ENCODE measurements at regions not wholly inside any gene's neighbourhood (a gene's known extent, or its start where the extent isn't known, plus 50 kb on each side); places are given as distances from the start of the nearest gene placed in this dataset.

DNA sequence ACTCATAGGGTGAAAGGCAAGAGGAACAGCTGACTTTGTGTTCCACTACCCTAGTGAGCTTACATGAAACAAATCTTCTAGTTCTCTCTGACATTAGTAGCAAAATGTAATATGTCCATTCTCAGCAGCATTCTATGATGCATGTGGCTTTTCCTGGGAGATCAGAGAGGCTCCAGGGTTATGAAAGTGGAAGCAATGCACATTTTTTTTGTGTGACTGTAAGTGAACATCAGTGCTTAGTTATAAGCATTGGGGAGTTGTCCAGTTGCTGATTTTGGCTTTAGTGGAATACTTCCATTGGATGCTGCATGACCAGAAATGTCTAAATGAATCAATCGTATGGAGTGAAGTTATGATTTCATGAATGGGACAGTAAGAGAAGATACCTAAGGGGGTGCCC, 255.9 kb downstream of the FAT3 start:
- Mint-ChIP-seq H3K9me3 (peaks cover 4% of the 10 kb centered on the region), H3K4me3 (no peak overlapping the region), H3K27me3 (no peaks in the 10 kb centered on the region), H3K27ac (no peak overlapping the region), H3K4me1 (ENCODE audit: low read depth) (no peaks in the 10 kb centered on the region), H3K36me3 (ENCODE audit: low read depth) (no peaks in the 10 kb centered on the region)
- no peak for DNase-seq

DNA sequence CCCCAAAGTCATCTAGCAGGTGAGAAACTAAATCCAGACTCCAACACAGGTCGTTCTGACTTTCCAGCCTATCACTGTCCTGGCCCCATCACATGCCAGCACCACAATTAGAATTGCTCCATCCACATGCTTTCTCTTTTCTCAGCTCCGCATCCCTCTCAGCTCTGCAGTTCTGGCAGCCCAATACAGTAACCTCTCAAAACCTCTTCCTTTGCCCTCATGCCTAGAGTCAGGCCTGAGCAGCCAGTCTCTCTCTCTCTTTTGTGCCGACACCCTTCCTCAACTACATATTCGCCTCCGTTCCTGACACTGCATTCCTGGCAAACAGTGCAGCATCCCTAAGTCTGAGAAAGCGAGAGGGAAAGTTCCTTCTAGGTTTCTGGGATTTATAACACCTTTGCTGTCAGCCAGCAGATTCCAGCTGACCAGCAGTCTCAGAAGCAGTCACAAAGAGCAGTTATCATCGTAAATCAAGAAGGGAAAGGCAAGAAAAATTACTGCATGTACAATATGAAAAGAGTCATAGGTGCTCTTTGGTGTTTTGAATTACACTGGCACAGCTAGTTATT, 258.0 kb downstream of the FAT3 start:
- Mint-ChIP-seq H3K4me3 (no peak overlapping the region), H3K36me3 (ENCODE audit: low read depth) (no peaks in the 10 kb centered on the region), H3K27me3 (no peaks in the 10 kb centered on the region), H3K9me3 (peaks cover 4% of the 10 kb centered on the region), H3K27ac (no peak overlapping the region), H3K4me1 (ENCODE audit: low read depth) (no peaks in the 10 kb centered on the region)
- no peak for DNase-seq

DNA sequence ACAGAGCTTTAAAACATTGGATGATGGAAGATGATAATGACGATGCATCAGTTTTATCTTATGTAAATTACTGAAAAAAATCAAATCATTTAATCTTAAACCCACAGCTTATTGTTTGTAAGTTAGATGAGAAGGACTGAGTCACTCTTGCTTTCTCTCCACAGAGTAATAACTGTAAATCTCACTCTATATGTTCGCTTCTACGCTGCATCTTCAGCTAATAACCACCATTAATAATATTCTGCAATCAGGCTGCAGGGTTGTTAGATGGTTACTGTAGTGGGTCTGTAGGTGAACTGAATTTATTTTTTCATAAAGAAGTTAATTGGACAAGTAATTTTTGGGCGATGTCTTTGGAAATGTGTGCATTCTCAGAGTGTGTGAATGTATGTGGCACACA, 260.0 kb downstream of the FAT3 start:
- Mint-ChIP-seq H3K27me3 (no peaks in the 10 kb centered on the region), H3K36me3 (ENCODE audit: low read depth) (no peaks in the 10 kb centered on the region), H3K4me3 (no peak overlapping the region), H3K4me1 (ENCODE audit: low read depth) (no peaks in the 10 kb centered on the region), H3K9me3 (peaks cover 2% of the 10 kb centered on the region), H3K27ac (no peak overlapping the region)
- no peak for DNase-seq

DNA sequence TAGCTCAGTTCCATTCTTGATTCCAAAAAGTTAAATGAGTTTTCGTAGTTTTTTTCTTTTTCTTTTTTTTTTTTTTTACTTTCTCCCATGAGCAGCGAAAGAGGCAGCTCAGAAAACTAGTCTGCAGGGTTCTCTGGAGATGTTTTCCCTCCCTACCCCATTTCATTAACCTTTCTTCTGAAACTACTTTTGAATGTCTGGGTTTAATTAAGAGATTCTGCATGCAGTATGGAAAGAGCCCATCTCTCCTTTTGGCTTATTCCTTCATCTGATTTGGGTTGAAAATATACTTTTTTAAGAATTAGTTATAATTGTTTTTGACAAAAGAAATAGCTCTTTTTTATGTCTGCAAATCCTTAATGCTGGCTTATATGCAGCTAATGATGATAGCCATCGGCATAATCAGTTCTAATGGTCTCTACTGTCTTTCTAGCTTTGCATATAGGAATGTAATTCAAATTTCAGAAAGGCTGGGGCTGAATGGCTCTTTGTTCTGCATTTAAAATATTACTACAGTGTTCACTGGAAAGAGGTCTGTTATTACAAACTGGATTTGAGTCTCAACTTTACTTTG, 265.3 kb downstream of the FAT3 start:
- Mint-ChIP-seq H3K27ac (no peak overlapping the region), H3K36me3 (ENCODE audit: low read depth) (no peaks in the 10 kb centered on the region), H3K9me3 (no peaks in the 10 kb centered on the region), H3K4me1 (ENCODE audit: low read depth) (no peaks in the 10 kb centered on the region), H3K4me3 (no peak overlapping the region), H3K27me3 (no peaks in the 10 kb centered on the region)
- no peak for DNase-seq

DNA sequence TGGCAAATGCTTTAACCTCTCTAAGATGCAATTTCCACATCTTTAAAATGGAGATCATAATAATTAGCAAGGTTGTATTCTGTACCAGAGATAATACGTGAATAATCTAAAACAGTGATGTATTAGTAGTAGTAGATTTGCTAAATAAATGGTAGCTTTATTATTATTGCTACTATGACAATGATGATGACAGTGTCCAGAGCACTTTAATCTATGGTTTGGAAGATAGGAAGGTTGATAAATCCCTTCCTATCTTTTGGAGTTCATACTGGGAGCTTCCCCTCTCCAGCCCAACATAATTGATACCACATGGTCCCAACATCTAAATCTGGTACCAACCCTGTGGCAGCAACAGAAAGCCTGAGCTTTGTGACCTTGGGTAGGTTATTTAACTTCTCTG, 267.8 kb downstream of the FAT3 start:
- Mint-ChIP-seq H3K4me1 (ENCODE audit: low read depth) (no peaks in the 10 kb centered on the region), H3K4me3 (no peak overlapping the region), H3K27ac (no peak overlapping the region), H3K27me3 (no peaks in the 10 kb centered on the region), H3K36me3 (ENCODE audit: low read depth) (no peaks in the 10 kb centered on the region), H3K9me3 (no peaks in the 10 kb centered on the region)
- no peak for DNase-seq

DNA sequence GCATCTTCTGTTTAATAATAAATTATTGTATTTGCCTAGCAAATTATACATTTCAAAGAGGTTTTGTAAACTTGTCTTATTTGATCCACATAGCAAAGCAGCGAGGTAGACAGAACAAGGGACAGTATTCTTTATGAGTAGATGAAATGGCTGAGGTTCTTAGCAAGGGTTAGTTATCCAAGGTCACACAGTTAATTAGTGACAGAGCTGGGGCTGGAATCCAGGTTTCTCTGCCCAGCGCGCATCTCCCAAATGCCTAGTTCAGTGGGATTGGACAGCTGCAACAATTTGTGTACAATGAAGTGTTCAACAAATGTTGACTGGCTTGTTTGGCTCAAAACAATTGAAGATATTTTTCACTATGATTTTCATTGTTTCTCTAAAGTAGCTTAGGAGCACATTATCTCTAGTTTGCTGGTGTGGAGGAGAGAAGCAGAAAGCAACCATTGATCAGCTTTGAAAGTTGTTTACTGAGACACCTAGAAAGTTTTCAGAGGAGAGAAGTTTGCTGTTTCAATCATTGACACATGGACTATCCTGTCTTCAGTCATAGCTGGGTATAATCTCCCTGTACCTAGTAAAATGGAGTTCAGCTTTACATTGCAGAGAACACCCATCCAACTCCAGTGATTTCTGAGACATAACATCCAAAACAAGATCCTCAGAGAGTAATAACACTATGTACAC, 270.6 kb downstream of the FAT3 start:
- Mint-ChIP-seq H3K27ac (no peak overlapping the region), H3K27me3 (no peaks in the 10 kb centered on the region), H3K4me1 (ENCODE audit: low read depth) (no peaks in the 10 kb centered on the region), H3K36me3 (ENCODE audit: low read depth) (no peaks in the 10 kb centered on the region), H3K9me3 (no peaks in the 10 kb centered on the region), H3K4me3 (no peak overlapping the region)
- DNase-seq = no peak

DNA sequence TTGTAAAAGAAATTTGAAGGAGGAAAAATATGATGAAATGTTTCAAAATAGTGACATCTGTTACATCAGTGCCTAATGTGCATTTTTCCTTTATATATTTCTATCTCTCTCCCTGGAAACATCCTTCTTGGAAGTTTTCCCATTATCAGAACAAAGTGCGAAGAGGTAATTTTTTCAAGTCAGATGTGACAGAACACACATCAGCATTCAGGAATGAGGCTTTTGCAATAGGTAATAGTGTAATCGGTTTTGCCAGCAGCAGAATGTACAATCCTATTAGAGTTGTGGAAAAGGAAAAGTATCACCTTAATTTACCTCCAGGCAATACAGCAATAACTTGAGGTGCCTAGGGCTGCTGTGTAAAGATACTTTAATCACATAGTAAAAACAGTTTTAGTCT, 275.8 kb downstream of the FAT3 start:
- H3K36me3 Mint-ChIP-seq (ENCODE audit: low read depth) = no peaks in the 10 kb centered on the region
- DNase-seq = no peak
- no peaks in the 10 kb centered on the region for H3K4me1 Mint-ChIP-seq (ENCODE audit: low read depth)
- H3K9me3 Mint-ChIP-seq = no peaks in the 10 kb centered on the region
- no peak overlapping the region for H3K27ac Mint-ChIP-seq
- H3K27me3 Mint-ChIP-seq = no peaks in the 10 kb centered on the region
- H3K4me3 Mint-ChIP-seq = no peak overlapping the region

DNA sequence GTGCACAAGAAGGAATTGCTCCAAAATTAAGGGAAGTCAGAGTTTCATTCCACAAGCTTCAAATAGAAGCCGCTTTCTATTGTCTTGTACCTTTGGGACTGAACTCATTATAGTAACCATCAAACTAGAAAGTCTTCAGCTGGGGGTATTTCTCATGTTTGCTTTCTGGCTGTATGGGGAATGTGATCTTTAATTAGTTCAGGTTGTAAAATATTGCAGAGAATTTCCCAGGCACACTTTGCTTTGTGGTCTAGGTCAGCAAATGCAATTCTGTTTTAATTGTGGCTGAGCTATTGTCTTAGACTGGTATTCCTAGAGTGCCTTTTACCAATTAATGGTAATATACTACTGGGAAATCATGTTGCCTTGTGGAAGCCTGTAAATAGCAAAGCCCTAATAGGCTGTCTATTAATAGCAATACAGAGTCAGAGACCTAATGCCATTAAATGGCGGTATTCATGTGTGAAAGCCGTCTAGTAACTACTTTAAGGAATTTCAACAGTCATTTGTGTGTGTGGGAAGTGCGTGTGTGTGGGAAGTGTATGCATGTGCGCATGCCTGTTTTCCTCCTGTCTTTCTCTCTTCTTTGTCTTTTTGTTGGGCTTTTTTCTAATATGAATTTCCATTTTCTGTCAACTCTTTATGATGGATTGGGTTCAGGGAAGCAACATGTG, 276.6 kb downstream of the FAT3 start:
- Mint-ChIP-seq H3K4me1 (ENCODE audit: low read depth) (no peaks in the 10 kb centered on the region), H3K27ac (no peak overlapping the region)

DNA sequence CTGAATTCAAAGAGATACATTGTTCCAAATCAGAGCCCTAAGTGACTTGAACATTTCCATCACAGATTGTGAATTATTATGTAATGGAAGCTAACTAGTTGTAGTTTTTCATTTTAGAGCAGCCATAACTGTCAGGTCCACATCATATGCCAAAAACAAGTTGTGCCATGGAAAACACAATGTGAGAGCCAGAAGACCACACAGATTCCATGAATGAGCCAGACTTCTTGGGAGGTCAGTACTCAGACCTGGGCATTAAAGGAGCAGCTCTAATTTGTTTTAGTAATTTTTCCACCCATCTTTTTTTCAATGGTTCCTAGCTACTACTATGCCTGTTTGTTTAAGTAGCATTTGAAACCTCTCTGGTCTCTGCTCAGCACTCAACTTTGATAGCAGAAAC, 279.4 kb downstream of the FAT3 start:
- Mint-ChIP-seq H3K4me1 (ENCODE audit: low read depth) (no peaks in the 10 kb centered on the region), H3K27ac (no peak overlapping the region), H3K27me3 (no peaks in the 10 kb centered on the region), H3K9me3 (no peaks in the 10 kb centered on the region), H3K36me3 (ENCODE audit: low read depth) (no peaks in the 10 kb centered on the region), H3K4me3 (no peak overlapping the region)
- DNase-seq = no peak

More for the DNA sequence above, 276.6 kb downstream of the FAT3 start:
- Mint-ChIP-seq H3K9me3 (no peaks in the 10 kb centered on the region), H3K36me3 (ENCODE audit: low read depth) (no peaks in the 10 kb centered on the region), H3K27me3 (no peaks in the 10 kb centered on the region), H3K4me3 (no peak overlapping the region)
- no peak for DNase-seq

DNA sequence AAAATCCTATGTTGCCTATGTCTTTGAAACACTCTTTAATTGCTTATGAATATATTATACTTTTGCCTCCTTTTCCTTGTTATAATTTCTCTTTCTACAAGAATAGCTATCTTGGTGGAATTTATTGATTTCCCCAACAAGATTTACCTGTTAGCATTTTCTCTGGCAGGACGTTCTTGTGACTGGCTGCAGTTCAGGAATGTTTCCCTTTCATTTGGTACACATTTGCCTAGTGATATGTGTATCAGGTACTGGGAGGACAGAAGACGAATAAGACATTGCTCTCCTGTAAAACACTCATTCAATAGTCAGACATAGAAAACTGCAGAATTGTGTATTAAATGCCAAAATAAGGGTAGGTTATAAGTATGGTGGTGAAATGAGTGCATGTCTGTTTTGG, 279.9 kb downstream of the FAT3 start:
- H3K4me3 Mint-ChIP-seq = no peak overlapping the region
- no peaks in the 10 kb centered on the region for H3K4me1 Mint-ChIP-seq (ENCODE audit: low read depth)
- H3K27ac Mint-ChIP-seq = no peak overlapping the region
- DNase-seq = no peak
- H3K9me3 Mint-ChIP-seq = no peaks in the 10 kb centered on the region
- no peaks in the 10 kb centered on the region for H3K36me3 Mint-ChIP-seq (ENCODE audit: low read depth)
- H3K27me3 Mint-ChIP-seq = no peaks in the 10 kb centered on the region

DNA sequence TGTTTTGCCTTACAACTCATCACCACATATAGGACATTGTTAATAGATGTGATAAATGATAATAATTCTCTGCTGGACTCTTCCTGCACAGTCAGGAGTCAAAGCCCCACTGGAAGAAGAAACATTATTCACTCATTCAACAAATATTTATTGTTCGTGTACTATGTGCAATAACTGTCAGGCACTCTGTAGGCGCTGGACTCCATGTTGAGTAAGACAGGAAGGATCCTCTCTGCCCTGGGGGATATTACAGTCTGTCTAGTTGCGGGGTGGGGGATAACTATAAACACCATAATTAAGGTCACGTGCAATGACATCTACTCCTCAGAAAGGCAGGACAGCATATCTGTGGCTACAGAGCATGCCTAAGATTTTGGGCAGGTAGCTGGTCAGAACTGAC, 281.1 kb downstream of the FAT3 start:
- Mint-ChIP-seq H3K27me3 (no peaks in the 10 kb centered on the region), H3K4me3 (no peak overlapping the region), H3K9me3 (no peaks in the 10 kb centered on the region), H3K36me3 (ENCODE audit: low read depth) (no peaks in the 10 kb centered on the region), H3K4me1 (ENCODE audit: low read depth) (no peaks in the 10 kb centered on the region), H3K27ac (no peak overlapping the region)
- DNase-seq = no peak

DNA sequence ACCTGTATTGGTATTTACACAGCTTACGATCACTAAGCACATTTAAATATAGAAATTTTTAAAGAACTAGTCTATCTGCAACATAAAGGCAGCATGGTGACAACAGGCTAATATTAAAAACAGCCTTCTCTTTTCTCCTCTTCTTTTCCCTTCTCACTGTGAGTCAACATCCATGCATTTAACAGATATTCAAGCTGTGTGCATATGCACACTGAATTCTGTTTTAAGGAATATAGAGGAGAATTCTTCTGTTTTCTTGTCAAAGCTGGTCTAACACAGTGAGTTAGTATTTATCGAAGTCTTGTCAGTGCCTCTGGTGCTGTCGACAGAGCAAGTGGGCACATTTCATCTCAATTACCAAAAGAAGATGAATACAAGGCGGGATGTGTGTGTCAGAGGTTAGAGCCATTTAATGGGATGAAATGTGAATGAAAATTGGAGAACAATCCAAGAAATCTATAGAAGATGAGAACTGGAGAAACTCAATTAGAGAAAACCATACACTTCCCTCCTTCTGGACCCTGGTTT, 282.3 kb downstream of the FAT3 start:
- Mint-ChIP-seq H3K4me1 (ENCODE audit: low read depth) (no peaks in the 10 kb centered on the region), H3K27ac (no peak overlapping the region), H3K4me3 (no peak overlapping the region), H3K9me3 (no peaks in the 10 kb centered on the region), H3K27me3 (no peaks in the 10 kb centered on the region), H3K36me3 (ENCODE audit: low read depth) (no peaks in the 10 kb centered on the region)
- DNase-seq = no peak

DNA sequence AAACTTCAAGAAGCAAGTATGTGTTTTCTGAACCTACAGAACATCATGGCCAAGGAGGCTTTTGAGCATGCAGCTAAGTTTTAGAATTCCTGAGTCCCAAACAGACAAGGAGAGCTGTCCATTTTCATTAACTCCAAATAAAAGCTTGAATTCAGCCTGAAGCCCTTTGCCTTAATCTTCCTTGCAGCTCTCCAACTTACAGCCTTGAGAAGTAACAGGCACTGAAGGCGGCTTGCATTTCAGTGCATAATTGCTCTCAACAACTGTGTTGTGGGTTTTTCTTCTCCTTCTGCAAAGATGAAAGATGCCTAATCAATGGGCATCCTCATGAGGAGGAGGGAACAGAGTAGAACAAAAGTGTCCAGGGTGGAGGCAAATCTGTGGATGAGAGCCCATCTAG, 286.0 kb downstream of the FAT3 start:
- Mint-ChIP-seq H3K4me1 (ENCODE audit: low read depth) (no peaks in the 10 kb centered on the region), H3K27me3 (no peaks in the 10 kb centered on the region), H3K27ac (no peak overlapping the region), H3K36me3 (ENCODE audit: low read depth) (no peaks in the 10 kb centered on the region), H3K4me3 (no peak overlapping the region), H3K9me3 (no peaks in the 10 kb centered on the region)
- no peak for DNase-seq

DNA sequence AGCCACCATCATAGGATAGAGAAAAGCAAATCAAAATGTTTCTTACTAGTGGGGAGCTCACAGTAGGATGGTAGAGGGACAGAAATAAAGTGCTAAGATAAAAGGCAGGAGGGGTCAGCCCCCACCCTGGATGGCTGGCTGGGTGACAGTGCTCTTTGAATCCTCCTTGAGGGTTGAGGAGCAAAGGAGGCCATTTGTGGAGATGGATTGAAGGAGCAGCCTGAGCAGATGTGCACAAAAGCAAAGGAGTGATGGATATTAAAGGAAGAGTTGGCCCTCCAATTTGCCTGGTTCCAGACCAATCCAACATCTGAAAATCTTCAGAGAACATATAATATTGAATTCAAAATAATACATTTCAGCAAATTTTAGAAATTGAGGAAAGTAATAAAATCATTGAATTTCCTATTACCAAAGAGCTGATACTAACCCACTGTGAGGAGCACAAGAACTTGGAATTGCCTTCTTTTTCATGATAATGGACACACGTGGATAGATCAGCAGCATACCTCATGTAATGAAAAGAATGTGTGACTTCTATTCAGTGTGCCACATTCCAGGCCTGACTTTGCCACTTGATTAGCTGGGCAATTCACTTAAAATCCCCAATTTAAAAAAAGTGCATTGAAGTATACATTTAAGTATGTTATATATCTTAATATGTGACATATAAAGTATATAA, 287.0 kb downstream of the FAT3 start:
- H3K4me3 Mint-ChIP-seq = no peak overlapping the region
- no peak overlapping the region for H3K27ac Mint-ChIP-seq
- no peaks in the 10 kb centered on the region for H3K9me3 Mint-ChIP-seq
- no peaks in the 10 kb centered on the region for H3K4me1 Mint-ChIP-seq (ENCODE audit: low read depth)
- no peaks in the 10 kb centered on the region for H3K36me3 Mint-ChIP-seq (ENCODE audit: low read depth)
- DNase-seq = no peak
- no peaks in the 10 kb centered on the region for H3K27me3 Mint-ChIP-seq

DNA sequence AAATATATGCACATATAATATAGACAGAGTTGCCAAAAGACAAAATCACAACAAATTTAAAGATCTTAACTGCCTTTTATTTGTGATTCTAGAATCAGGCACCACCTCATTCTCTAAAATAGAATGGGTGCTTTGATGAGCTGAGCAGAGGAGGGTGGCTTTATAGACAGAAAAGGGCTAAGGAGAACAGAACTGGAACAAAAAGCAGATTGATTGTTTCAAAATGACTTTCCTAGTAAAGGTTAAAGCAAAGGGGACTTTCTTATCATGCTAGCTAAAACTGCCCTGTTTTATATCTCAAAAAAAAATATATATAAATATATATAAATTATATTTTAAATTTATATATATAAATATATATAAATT, 287.6 kb downstream of the FAT3 start:
- no peak for DNase-seq
- no peak overlapping the region for H3K27ac Mint-ChIP-seq
- H3K9me3 Mint-ChIP-seq = no peaks in the 10 kb centered on the region
- no peaks in the 10 kb centered on the region for H3K36me3 Mint-ChIP-seq (ENCODE audit: low read depth)
- no peaks in the 10 kb centered on the region for H3K4me1 Mint-ChIP-seq (ENCODE audit: low read depth)
- H3K27me3 Mint-ChIP-seq = no peaks in the 10 kb centered on the region
- H3K4me3 Mint-ChIP-seq = no peak overlapping the region
